ENCODE measurements at regions not wholly inside any gene's neighbourhood (a gene's known extent, or its start where the extent isn't known, plus 50 kb on each side); places are given as distances from the start of the nearest gene placed in this dataset.

GRCh38 chr4:134999169-134999568 lies 797.6 kb upstream of the PABPC4L start:
- TF ChIP-seq EZH2 (IDR thresholded peaks at IDR 0.05; ENCODE audit: insufficient read depth, poor library complexity, severe bottlenecking) (no peak), EZH2phosphoT487 (IDR thresholded peaks at IDR 0.05; ENCODE audit: insufficient read depth, low read depth) (no peak)

All from GM23248 (cell line).